ENCODE measurements at regions not wholly inside any gene's neighbourhood (a gene's known extent, or its start where the extent isn't known, plus 50 kb on each side); places are given as distances from the start of the nearest gene placed in this dataset.

- ChIA-PET POLR2A (ENCODE audit: unreplicated experiment) (no interaction called here), CTCF (no interaction called here)
- no peaks in the 10 kb centered on the region for H3K4me1 ChIP-seq (replicated peaks; ENCODE audit: insufficient read depth)
- H2AFZ ChIP-seq, result no peak overlapping the region
- no peaks in the 10 kb centered on the region for H3K36me3 ChIP-seq (ENCODE audit: low read depth)
- TF ChIP-seq CTCF (conservative IDR thresholded peaks at IDR 0.05), result no peak
- no peak for TF ChIP-seq EZH2 (IDR thresholded peaks at IDR 0.05; ENCODE audit: low read depth)
- no peaks in the 10 kb centered on the region for H4K20me1 ChIP-seq (ENCODE audit: insufficient read depth)
- H3K9me2 ChIP-seq (ENCODE audit: insufficient read depth), result no peaks in the 10 kb centered on the region
- no peaks in the 10 kb centered on the region for H3K27me3 ChIP-seq (ENCODE audit: insufficient read depth, low read depth)
- intact Hi-C loops (cut with micrococcal nuclease; ENCODE audit: unreplicated experiment), result no loop called here
- no peaks in the 10 kb centered on the region for H3K79me2 ChIP-seq (ENCODE audit: low read depth)
- H3K27ac ChIP-seq, result no peak overlapping the region
- DNase-seq, result no peak
- BruUV-seq (replicated peaks), result no TSS peak
- no peaks in the 10 kb centered on the region for H3K9me3 ChIP-seq (ENCODE audit: insufficient read depth, low read depth)
- no peak overlapping the region for H3K4me3 ChIP-seq
- no peak overlapping the region for H3K4me2 ChIP-seq
- H3F3A ChIP-seq (ENCODE audit: insufficient read depth, low read depth), result no peaks in the 10 kb centered on the region
Observed at GRCh38 chr4:135497563-135498152, 1296.1 kb upstream of the PABPC4L start.

- Histone ChIP-seq H3K36me3 (ENCODE audit: low read depth) (no peaks in the 10 kb centered on the region), H4K20me1 (ENCODE audit: insufficient read depth) (no peaks in the 10 kb centered on the region), H3K4me3 (no peak overlapping the region), H3K9me3 (ENCODE audit: insufficient read depth, low read depth) (no peaks in the 10 kb centered on the region), H2AFZ (no peak overlapping the region), H3K4me2 (no peak overlapping the region), H3K4me1 (replicated peaks; ENCODE audit: insufficient read depth) (no peaks in the 10 kb centered on the region), H3K79me2 (ENCODE audit: low read depth) (no peaks in the 10 kb centered on the region), H3K9me2 (ENCODE audit: insufficient read depth) (no peaks in the 10 kb centered on the region), H3F3A (ENCODE audit: insufficient read depth, low read depth) (no peaks in the 10 kb centered on the region), H3K27ac (no peak overlapping the region), H3K27me3 (ENCODE audit: insufficient read depth, low read depth) (no peaks in the 10 kb centered on the region)
- POLR2A ChIA-PET (ENCODE audit: unreplicated experiment), result no interaction called here
- intact Hi-C loops (cut with micrococcal nuclease; ENCODE audit: unreplicated experiment), result no loop called here
- CTCF ChIA-PET, result no interaction called here
- no peak for TF ChIP-seq CTCF (conservative IDR thresholded peaks at IDR 0.05)
- no peak for TF ChIP-seq EZH2 (IDR thresholded peaks at IDR 0.05; ENCODE audit: low read depth)
- BruUV-seq (replicated peaks), result no TSS peak
- DNase-seq, result no peak
Observed at GRCh38 chr4:135492439-135492838, 1290.8 kb upstream of the PABPC4L start.

- no peaks in the 10 kb centered on the region for H4K20me1 ChIP-seq (ENCODE audit: insufficient read depth)
- no peaks in the 10 kb centered on the region for H3K36me3 ChIP-seq (ENCODE audit: low read depth)
- H3F3A ChIP-seq (ENCODE audit: insufficient read depth, low read depth), result no peaks in the 10 kb centered on the region
- no peaks in the 10 kb centered on the region for H3K4me1 ChIP-seq (replicated peaks; ENCODE audit: insufficient read depth)
- H2AFZ ChIP-seq, result no peak overlapping the region
- ChIA-PET POLR2A (ENCODE audit: unreplicated experiment) (no interaction called here), CTCF (no interaction called here)
- H3K9me2 ChIP-seq (ENCODE audit: insufficient read depth), result no peaks in the 10 kb centered on the region
- no peak overlapping the region for H3K4me3 ChIP-seq
- no peaks in the 10 kb centered on the region for H3K27me3 ChIP-seq (ENCODE audit: insufficient read depth, low read depth)
- H3K4me2 ChIP-seq, result no peak overlapping the region
- no peaks in the 10 kb centered on the region for H3K9me3 ChIP-seq (ENCODE audit: insufficient read depth, low read depth)
- no peak overlapping the region for H3K27ac ChIP-seq
- no peak for DNase-seq
- intact Hi-C loops (cut with micrococcal nuclease; ENCODE audit: unreplicated experiment), result no loop called here
- TF ChIP-seq EZH2 (IDR thresholded peaks at IDR 0.05; ENCODE audit: low read depth) (no peak), CTCF (conservative IDR thresholded peaks at IDR 0.05) (no peak)
- no TSS peak for BruUV-seq (replicated peaks)
- H3K79me2 ChIP-seq (ENCODE audit: low read depth), result no peaks in the 10 kb centered on the region
Observed at GRCh38 chr4:135485371-135485770, 1283.8 kb upstream of the PABPC4L start.
